ELR (cell line): ENCODE measurements at regions not wholly inside any gene's neighbourhood (a gene's known extent, or its start where the extent isn't known, plus 50 kb on each side); places are given as distances from the start of the nearest gene placed in this dataset.

ENCODE experiments used
- DNase-seq: peaks from one replicate; pipeline ENCODE4 v3.0.0-alpha.2; 2015; ENCODE audit warnings: low read depth

GRCh38 chr3:23152989-23153388, 50.1 kb upstream of the UBE2E2 start:
- no peak for DNase-seq
